Fibroblast of villous mesenchyme (primary cell): ENCODE measurements at regions not wholly inside any gene's neighbourhood (a gene's known extent, or its start where the extent isn't known, plus 50 kb on each side); places are given as distances from the start of the nearest gene placed in this dataset.

Source experiments
- DNase-seq: peaks from one replicate; pipeline ENCODE4 v3.0.0-alpha.2; 2010; ENCODE audit warnings: low read depth
- H3K4me3 ChIP-seq: 2 replicates; pipeline ENCODE4 v1.5.1; 2011; ENCODE audit warnings: low read depth, mild to moderate bottlenecking, low read length
- TF ChIP-seq, protein P1 (sequence below): IDR thresholded peaks from 2 replicates; pipeline ENCODE4 v1.5.1; 2012; ENCODE audit warnings: low read depth, mild to moderate bottlenecking, low read length; ENCODE audit not compliant: insufficient read depth

DNA sequence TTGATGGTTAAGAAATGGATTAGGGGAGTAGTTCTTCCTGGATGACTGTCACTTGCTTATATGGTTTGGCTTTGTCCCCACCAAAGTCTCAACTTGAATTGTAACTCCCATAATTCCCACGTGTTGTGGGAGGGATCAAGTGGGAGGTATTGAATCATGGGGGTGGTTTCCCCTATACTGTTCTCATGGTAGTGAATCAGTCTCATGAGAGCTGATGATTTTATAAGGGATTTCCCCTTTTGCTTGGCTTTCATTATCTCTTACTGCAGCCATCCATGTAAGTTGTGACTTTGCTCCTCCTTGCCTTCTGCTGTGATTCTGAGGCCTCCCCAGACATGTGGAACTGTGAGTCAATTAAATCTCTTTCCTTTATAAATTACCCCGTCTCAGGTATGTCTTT is 1621.1 kb downstream of the MRPL39 start:
- no peak for DNase-seq
- TF ChIP-seq, protein P1, sequence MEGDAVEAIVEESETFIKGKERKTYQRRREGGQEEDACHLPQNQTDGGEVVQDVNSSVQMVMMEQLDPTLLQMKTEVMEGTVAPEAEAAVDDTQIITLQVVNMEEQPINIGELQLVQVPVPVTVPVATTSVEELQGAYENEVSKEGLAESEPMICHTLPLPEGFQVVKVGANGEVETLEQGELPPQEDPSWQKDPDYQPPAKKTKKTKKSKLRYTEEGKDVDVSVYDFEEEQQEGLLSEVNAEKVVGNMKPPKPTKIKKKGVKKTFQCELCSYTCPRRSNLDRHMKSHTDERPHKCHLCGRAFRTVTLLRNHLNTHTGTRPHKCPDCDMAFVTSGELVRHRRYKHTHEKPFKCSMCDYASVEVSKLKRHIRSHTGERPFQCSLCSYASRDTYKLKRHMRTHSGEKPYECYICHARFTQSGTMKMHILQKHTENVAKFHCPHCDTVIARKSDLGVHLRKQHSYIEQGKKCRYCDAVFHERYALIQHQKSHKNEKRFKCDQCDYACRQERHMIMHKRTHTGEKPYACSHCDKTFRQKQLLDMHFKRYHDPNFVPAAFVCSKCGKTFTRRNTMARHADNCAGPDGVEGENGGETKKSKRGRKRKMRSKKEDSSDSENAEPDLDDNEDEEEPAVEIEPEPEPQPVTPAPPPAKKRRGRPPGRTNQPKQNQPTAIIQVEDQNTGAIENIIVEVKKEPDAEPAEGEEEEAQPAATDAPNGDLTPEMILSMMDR: no peak

DNA sequence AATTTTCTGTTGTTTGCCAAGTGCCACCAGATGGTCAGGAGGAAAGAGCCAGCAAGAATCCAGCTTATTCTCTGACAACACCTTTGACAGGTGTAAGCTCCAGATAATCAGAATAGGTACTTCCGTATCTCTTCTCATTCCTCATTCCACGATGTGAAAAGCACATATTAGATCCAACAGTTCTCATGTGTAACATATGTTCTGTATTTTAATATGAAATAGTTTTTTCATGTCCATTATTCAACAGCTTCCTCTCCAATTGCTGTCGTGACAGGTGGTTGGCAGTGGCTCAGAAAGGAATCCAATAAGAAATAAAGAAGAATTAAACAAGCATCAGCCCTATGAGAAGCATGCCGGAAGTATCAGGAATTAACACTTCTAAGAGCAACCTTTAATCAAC is 1624.7 kb downstream of the MRPL39 start:
- no peak overlapping the region for H3K4me3 ChIP-seq
- no peak for DNase-seq
- TF ChIP-seq, protein P1: no peak

More for the DNA sequence above, 1621.1 kb downstream of the MRPL39 start:
- no peak overlapping the region for H3K4me3 ChIP-seq

DNA sequence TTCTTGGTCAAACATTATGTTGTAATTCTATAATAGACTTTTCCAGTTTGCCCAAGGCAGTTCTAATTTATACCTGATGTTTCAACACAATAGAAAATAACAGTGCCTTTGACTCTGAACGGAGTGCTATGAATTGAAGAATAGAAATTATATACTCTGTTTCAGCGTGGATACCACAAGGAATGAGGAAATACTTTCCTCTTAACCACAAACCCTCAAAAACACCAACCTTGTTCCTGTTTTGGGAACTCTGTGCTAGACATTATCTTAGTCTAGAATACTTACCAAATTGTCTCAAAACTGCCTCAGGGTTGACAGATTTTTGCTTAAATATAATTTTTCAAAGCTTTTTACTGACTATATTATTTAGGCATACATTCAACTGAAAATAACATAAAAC is 1629.3 kb downstream of the MRPL39 start:
- TF ChIP-seq, protein P1: no peak
- no peak overlapping the region for H3K4me3 ChIP-seq
- no peak for DNase-seq

DNA sequence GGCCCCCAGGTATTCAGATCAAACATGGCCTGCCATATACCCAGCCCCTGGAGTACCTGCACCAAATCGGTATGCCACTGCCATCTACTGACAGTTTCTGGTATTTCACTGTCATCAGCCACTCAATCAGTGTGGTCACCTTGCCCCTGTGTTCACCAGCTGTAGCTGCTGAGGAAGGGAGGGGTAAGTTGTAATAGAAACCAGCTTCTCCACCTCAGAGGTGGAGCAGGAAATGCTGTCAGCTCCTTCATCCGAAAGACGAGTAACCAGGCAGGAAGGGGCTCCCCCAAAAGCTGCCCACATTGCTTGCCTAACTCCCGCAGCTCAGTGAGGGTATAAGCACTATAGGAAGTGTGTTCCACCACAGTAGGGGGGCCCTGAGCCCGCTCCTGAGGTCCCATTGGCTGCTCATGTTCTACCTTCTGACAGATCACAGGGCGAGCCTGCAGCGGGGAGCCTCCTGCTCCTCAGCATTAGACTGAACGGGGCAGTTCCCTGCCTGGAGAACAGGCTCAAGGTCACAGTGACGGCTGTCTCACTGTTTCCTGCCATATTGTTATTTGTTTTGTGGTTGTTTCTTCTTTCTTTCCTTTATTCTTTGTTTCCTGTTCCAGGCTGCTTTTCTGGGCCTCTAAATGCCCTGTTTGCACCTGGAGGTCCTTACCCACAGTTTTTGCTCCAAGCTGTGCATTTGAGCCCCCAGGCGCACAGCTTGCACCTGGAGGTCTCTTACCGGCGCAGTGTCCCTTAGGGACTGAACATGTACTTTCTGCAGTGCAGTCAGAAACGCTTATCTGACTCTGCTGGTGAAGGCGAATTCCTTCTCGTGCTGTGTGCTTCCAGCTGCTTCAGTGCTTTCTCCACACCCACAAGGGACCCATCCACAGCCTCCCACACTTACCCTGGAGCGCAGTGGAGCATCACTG is 1638.3 kb downstream of the MRPL39 start:
- DNase-seq: no peak
- TF ChIP-seq, protein P1: no peak
- no peak overlapping the region for H3K4me3 ChIP-seq

DNA sequence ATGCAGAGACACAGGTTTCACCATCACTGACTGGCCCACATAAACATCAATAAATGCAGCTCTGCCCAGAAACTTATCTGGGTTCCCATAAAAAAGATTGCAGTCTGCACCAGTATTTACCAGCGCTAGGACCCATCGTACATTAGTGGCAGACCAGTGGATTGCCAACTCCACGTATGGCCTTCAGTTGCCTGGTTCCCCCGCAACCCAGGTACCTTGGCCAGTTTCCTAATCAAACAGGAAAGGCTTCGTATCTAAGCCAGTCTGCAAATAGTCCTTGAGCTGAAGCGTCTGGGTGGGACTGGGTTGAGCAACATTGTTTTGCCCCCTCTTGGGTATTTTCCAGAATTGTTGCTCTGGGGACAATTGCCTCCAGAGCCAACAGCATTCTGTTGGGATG is 1639.3 kb downstream of the MRPL39 start:
- TF ChIP-seq, protein P1: no peak
- H3K4me3 ChIP-seq: no peak overlapping the region
- DNase-seq: no peak

DNA sequence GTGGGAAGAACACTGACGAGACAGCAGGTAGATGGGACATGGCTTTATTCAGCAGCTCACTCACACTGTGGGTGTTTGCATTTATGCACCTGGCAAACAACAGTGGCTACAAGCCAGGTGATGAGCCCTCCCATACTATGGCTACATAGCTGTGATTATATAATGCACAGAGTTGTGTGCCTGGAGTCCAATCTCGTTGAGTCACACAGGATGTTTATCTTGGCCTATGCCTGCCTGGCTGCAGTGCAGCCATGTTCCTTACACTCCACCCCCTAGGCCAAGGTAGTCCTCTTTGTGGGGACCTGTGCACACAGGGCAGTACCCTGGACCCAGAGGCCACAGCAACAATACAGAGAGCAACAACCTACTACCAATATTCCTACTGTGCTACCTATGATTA is 1643.8 kb downstream of the MRPL39 start:
- DNase-seq: no peak
- H3K4me3 ChIP-seq: no peak overlapping the region

More for the DNA sequence above, 1643.8 kb downstream of the MRPL39 start:
- TF ChIP-seq, protein P1: no peak
